Stimulated activated CD4-positive, alpha-beta T cell treated with anti-CD3 and anti-CD28 coated beads, Interleukin-15, amount 100 ng/mL, for 24 hours (primary cell): ENCODE measurements at regions not wholly inside any gene's neighbourhood (a gene's known extent, or its start where the extent isn't known, plus 50 kb on each side); places are given as distances from the start of the nearest gene placed in this dataset.

Experiments
- DNase-seq: peaks from one replicate; pipeline ENCODE4 v3.0.0-alpha.2; 2020

DNA sequence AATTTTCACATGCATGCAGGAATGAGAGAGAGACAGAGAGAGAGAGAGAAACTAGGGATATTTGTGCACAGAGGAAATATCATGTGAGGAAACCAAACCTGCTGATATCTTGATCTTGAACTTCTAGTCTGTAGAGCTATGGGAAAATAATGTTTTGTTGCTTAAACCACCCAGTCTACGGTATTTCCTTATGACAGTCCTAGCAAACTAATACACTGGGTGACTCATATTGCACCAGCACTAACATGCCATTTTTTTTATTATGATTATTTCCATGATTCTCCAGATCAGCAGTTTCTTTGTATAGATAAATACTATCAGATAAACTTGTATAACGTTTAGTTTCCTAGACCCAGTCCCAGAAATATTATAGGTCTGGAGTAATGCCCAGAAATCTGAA, 1259.0 kb downstream of the ZPLD1 start:
- no peak for DNase-seq

- DNase-seq: no peak
These were observed 1263.8 kb downstream of the ZPLD1 start for GRCh38 chr3:103698646-103699045.

GRCh38 chr3:103699228-103699627, 1264.4 kb downstream of the ZPLD1 start:
- DNase-seq: no peak

DNA sequence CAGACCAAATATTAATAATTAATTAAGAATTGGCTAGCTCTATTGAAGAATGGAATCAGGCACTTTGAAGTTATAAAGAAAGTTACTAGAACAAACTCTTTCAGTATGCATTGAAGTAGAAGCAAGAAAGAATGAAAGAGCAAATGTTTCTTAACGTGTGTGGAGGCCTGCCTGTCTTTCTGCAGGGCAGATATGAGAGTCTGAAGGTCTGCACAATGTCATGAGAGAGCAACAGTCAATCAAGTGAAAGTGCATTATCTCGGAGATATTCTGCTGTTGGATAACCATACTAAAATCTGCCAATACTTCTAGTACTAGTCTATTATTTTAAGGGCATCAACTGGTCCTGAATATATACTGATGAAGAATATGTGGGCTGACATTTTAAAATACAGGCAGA, 1270.8 kb downstream of the ZPLD1 start:
- DNase-seq: no peak

DNA sequence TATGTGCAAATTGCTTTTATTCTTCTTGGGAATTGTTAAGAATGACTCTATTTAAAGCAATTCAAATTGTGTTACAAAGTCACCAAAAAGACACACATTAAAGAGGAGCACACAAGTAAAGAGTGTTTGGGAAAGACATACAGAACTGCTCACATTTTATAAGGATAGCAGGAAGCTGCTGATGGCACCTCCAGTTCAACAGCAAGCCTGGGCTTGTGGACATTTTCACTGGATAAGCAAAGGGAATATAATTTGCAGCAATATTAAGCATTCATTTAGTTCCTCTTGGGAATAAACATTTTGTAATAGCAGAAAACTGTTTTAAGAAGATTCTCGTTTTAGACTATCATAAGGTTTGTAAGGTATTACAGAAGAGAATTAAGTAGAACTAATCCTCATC, 1271.9 kb downstream of the ZPLD1 start:
- DNase-seq: no peak

DNA sequence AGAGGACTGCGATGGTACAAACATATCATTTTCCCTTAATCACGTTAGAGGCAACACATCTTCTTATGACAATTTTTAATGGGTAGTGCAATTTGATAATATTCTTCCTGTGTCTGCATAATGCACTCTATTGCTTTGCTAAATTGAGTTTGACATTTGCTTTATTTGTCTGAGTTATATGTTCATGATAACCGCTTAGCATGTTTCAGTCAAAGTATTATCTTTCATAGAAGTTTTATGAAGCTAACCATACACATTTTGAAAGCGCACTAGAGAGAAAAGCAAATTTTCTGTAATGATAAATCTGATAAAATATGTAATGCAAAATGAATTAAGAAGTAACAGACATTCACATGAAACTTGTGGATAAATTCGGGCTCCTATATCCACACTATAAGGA, 1276.9 kb downstream of the ZPLD1 start:
- no peak for DNase-seq

GRCh38 chr3:103712320-103713008, 1277.6 kb downstream of the ZPLD1 start:
- no peak for DNase-seq

DNA sequence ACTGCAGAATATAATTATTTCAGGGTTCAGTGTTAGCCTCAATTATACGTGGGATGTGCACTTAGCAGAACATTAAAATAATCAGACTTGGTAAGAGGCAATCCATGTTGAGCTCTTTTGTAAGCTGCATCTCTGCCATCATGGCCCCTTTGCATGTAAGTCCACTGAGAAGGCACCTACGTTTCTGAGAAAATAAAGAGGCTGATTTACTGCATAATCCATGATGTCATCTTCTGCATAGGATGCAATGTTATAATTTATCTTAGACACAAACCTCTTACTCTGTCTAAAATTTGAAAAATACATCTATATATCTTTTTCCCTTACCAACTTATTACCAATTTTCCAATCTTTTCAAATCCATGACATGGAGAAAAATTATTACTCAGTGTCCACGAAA, 1294.7 kb downstream of the ZPLD1 start:
- DNase-seq: no peak

- no peak for DNase-seq
These were observed 1295.9 kb downstream of the ZPLD1 start for GRCh38 chr3:103730744-103731143.

- DNase-seq: no peak
These were observed 1318.2 kb downstream of the ZPLD1 start for GRCh38 chr3:103752986-103753385.

DNA sequence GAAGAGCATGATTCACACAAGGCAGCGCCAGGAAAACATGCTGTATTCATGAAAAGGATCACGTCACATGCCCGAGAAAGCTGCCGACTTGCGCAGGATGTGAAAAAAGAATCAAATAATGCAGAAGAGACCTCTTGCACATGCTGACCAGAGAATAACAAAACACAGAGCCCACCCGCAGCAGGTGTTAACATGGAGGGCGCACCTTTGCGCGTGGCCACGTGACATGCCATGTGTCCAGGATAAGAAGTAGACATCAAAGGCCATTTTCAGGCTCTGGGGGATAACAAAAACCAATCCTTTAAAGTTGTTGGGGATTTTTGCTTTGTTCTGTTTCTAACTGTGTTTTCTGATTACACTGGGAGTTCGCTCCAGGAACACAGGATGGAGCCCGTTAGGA, 1332.8 kb downstream of the ZPLD1 start:
- DNase-seq: no peak

DNA sequence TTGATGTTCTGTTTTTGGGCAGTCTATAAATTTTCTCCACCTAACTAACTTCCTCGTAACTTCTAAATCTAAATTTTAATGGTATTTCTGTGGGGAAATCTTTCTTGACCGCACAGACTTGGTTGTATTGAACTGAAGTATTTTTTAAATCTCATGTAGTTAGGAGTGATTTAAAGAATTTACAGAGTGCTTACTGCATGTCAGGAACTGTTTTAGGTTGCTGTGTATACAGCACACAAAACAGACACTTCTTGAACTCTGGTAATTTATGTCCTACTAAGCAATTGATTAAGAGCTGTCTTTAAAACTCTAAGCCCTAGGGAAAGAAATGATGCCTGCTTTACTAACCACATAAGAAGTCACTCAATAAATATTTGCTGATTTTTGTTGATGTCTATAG, 1350.2 kb downstream of the ZPLD1 start:
- no peak for DNase-seq

DNA sequence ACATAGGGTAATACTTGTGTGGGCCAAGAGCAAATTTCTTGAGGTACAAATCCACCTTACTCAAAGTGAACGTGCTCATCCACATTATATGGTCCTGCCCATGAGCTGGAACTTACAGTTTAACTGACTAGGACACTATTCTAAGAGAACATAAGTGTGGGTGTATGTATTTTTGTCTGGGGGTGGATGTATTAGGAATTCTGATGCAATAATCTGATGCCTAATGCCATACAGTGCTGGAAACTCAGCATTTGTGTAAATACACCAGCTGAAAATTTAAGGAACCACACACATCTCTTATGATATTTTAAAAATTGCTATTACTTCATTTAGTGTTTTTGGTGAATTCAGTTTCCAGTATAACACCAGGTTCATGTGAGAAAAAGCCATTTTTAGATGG, 1350.7 kb downstream of the ZPLD1 start:
- DNase-seq: no peak

DNA sequence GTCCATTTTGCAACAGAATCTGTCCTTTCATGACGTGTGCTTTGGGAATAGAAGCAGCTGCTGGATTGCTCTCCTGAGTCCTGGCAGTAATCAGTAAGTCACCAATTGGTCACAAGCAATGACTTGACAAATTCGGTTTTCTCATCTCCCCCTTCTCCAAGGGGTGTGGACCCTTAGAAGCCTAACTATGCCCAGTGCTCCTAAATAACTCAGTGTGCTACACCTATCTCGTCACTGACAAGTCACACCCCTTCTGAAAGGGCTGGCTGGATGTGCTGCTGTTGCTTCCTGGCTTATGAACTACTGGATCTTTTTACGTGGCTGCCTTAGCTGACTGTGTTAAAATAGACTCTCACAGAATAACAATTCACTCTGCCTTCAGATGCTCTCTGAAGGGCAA, 1351.5 kb downstream of the ZPLD1 start:
- DNase-seq: no peak

GRCh38 chr3:103787164-103787871, 1352.5 kb downstream of the ZPLD1 start:
- no peak for DNase-seq

DNA sequence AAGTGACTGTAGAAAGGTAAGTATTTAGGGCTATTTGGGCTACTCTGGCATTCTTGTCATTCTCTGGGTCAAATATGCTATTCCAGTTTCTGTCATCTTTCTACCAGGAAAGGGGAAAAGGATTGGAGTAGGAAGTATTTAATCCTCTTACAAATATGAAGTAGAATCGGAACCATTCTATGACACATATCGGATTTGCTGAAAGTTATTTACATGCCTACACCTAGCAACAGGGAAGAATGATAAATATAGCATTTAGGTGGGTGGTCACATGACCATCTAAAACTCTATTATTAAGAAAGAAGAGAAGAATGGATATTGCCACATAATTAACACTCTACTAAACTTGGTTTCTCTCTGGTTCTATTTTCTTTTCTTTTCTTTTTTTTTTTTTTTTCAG, 1353.1 kb downstream of the ZPLD1 start:
- DNase-seq: no peak

DNA sequence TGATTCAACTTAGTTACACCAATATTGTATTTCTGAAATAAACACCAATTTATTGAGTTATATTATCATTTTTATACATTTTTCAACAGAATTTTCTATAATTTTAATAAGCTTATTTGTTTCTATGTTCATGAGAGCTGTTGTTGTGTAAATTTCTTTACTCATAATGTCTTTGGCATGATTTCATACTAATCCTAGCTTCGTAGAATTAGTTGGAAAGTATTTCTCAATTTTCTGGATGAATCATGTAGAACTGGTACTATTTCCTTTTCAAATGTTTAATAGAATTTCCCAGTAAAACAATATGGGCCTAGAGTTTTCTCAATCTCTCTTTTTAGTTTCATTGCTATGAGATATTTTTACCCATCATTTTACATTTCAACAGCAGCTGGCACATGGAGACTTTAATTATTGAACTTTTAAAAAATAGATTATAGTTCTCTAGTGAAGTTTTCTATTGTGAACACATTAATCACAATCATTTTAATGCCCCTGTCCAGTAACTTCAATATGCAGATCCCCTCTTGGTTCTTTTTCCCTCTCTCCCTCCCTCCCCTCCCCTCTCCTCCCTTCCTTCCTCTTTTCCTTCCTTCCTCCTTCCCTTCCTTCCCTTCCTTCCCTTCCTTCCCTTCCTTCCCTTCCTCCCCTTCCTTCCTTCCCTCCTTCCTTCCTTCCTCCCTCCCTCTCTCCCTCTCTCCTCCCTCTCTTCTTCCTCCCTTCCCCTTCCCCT, 1357.1 kb downstream of the ZPLD1 start:
- no peak for DNase-seq

- DNase-seq: no peak
These were observed 1359.8 kb downstream of the ZPLD1 start for GRCh38 chr3:103794656-103795055.

DNA sequence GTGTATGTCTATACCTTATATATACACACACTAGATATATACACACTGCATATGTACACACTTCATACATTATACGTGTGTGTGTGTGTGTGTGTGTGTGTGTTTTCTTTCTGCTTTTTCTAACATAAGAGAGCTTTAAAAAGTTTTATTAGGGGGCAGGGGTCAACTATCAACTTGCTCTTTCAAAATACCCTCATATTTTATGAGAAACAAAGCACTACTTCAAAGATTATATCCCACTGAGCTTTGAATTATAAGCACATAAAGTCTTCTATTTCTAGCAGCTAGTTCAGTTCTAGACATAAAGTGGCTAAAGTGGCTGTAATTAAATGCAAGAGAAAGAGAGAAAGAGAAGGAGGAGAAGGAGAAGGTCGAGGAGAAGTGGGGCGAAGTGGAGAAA, 1361.3 kb downstream of the ZPLD1 start:
- no peak for DNase-seq

DNA sequence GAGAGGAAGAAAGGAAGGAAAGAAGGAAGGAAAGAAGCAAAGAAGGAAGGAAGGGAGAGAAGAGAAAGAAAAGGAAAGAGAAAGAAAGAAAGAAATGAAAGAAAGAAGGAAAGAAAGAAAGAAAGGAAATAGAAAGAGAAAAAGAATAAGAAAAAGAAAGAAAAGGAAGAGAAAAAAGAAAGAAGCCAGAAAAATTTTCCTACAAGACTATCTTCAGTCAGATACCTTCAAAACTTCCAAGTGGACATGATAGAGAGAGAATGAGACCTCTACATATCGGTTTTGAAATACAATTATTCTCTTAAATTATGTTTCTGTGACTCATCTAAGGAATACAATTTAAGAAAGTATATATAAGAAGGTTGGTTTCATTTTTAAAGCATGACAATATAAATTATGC, 1369.0 kb downstream of the ZPLD1 start:
- DNase-seq: no peak

- no peak for DNase-seq
These were observed 1375.4 kb downstream of the ZPLD1 start for GRCh38 chr3:103810167-103810566.

- DNase-seq: no peak
These were observed 1379.1 kb downstream of the ZPLD1 start for GRCh38 chr3:103813955-103814354.

- DNase-seq: no peak
These were observed 1383.6 kb downstream of the ZPLD1 start for GRCh38 chr3:103818398-103818797.

GRCh38 chr3:103818800-103819199, 1384.0 kb downstream of the ZPLD1 start:
- no peak for DNase-seq
